ENCODE measurements at regions not wholly inside any gene's neighbourhood (a gene's known extent, or its start where the extent isn't known, plus 50 kb on each side); places are given as distances from the start of the nearest gene placed in this dataset.

DNA sequence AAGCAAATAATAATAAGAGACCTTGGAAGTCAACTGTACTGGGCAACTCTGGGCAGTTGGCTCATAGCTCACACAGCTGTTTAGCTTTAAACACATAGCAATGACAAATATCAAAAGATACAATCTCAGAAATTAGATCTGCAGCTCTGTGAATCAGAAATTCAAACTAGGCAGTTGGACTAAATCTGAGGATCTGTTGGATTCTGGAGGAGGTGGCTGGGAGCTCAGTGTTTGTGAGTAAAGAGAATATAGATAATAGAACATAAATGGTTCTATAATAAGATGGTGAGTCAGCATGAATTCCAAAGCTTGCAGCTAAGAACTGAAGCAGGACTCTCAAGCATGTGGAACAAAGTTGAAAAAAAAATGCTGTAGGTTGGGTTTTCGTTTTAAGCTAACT, 1949.4 kb upstream of the SEL1L start:
- TF ChIP-seq POLR2A (IDR thresholded peaks at IDR 0.05) = no peak
- TF ChIP-seq, protein P1, sequence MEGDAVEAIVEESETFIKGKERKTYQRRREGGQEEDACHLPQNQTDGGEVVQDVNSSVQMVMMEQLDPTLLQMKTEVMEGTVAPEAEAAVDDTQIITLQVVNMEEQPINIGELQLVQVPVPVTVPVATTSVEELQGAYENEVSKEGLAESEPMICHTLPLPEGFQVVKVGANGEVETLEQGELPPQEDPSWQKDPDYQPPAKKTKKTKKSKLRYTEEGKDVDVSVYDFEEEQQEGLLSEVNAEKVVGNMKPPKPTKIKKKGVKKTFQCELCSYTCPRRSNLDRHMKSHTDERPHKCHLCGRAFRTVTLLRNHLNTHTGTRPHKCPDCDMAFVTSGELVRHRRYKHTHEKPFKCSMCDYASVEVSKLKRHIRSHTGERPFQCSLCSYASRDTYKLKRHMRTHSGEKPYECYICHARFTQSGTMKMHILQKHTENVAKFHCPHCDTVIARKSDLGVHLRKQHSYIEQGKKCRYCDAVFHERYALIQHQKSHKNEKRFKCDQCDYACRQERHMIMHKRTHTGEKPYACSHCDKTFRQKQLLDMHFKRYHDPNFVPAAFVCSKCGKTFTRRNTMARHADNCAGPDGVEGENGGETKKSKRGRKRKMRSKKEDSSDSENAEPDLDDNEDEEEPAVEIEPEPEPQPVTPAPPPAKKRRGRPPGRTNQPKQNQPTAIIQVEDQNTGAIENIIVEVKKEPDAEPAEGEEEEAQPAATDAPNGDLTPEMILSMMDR (IDR thresholded peaks at IDR 0.05) = no peak
- TF ChIP-seq EP300 (IDR thresholded peaks at IDR 0.05) = no peak
